IPS DF 6.9 (cell line): ENCODE measurements at regions not wholly inside any gene's neighbourhood (a gene's known extent, or its start where the extent isn't known, plus 50 kb on each side); places are given as distances from the start of the nearest gene placed in this dataset.

Experiments
- DNase-seq: peaks from one replicate; pipeline ENCODE4 v3.0.0-alpha.2; 2013; ENCODE audit warnings: low read depth, low spot score
- H3K27ac ChIP-seq: one replicate; pipeline ENCODE4 v1.5.1; 2013; ENCODE audit warnings: low read length, control low read depth
- H3K27me3 ChIP-seq: 2 replicates; pipeline ENCODE4 v1.6.1; 2013; ENCODE audit warnings: mild to moderate bottlenecking, low read length; ENCODE audit not compliant: control insufficient read depth, insufficient read depth
- H3K36me3 ChIP-seq: 2 replicates; pipeline ENCODE4 v1.6.1; 2013; ENCODE audit warnings: low read length; ENCODE audit not compliant: control insufficient read depth, insufficient read depth
- H3K4me1 ChIP-seq: 2 replicates; pipeline ENCODE4 v1.6.1; 2013; ENCODE audit warnings: low read length; ENCODE audit not compliant: control insufficient read depth, insufficient read depth
- H3K4me3 ChIP-seq: 2 replicates; pipeline ENCODE4 v1.5.1; 2013; ENCODE audit warnings: mild to moderate bottlenecking, low read length
- H3K9me3 ChIP-seq: 2 replicates; pipeline ENCODE4 v1.6.1; 2013; ENCODE audit warnings: low read length, inconsistent platforms; ENCODE audit not compliant: control insufficient read depth, insufficient read depth
- WGBS: extraction: QIAGEN DNeasy Blood & Tissue Kit; methylation state at CpG from one replicate; pipeline ENCODE4 v1.1.7; 2013; ENCODE audit warnings: mixed read lengths, missing lambda C conversion rate; ENCODE audit not compliant: insufficient read length, insufficient coverage; 5-methylcytosine and 5-hydroxymethylcytosine counted together

- Histone ChIP-seq H3K27ac (no peak overlapping the region), H3K9me3 (no peaks in the 10 kb centered on the region), H3K27me3 (no peaks in the 10 kb centered on the region), H3K4me3 (no peak overlapping the region), H3K4me1 (no peaks in the 10 kb centered on the region; the same call in 1 of the 2 replicates), H3K36me3 (no peaks in the 10 kb centered on the region)
- no peak for DNase-seq
- 100% methylated on average over 2 of the region's 9 CpGs for WGBS
Measured at GRCh38 chr1:59142311-59143132, 154.4 kb upstream of the FGGY start.

- H3K4me1 ChIP-seq, result no peaks in the 10 kb centered on the region; the same call in 1 of the 2 replicates
- H3K27me3 ChIP-seq, result no peaks in the 10 kb centered on the region
- no CpG with 5 or more reads among the region's 2 CpGs for WGBS
- no peak overlapping the region for H3K4me3 ChIP-seq
- DNase-seq, result no peak
- H3K9me3 ChIP-seq, result no peaks in the 10 kb centered on the region
- no peaks in the 10 kb centered on the region for H3K36me3 ChIP-seq
- no peak overlapping the region for H3K27ac ChIP-seq
Measured at GRCh38 chr1:59143133-59143487, 153.8 kb upstream of the FGGY start.

- DNase-seq, result no peak
- H3K27me3 ChIP-seq, result no peaks in the 10 kb centered on the region
- no peak overlapping the region for H3K4me3 ChIP-seq
- no peaks in the 10 kb centered on the region; the same call in 1 of the 2 replicates for H3K4me1 ChIP-seq
- no peaks in the 10 kb centered on the region for H3K36me3 ChIP-seq
- no CpG with 5 or more reads among the region's 2 CpGs for WGBS
- H3K9me3 ChIP-seq, result no peaks in the 10 kb centered on the region
- H3K27ac ChIP-seq, result no peak overlapping the region
Measured at GRCh38 chr1:59143811-59144210, 153.1 kb upstream of the FGGY start.

- no peak overlapping the region for H3K27ac ChIP-seq
- no peaks in the 10 kb centered on the region; the same call in 1 of the 2 replicates for H3K4me1 ChIP-seq
- H3K36me3 ChIP-seq, result no peaks in the 10 kb centered on the region
- no peak for DNase-seq
- H3K9me3 ChIP-seq, result no peaks in the 10 kb centered on the region
- WGBS, result no CpG with 5 or more reads among the region's 2 CpGs
- no peak overlapping the region for H3K4me3 ChIP-seq
- no peaks in the 10 kb centered on the region for H3K27me3 ChIP-seq
Measured at GRCh38 chr1:59144959-59145358, 151.9 kb upstream of the FGGY start.

GRCh38 chr1:59146056-59146455, 150.8 kb upstream of the FGGY start:
- DNase-seq, result no peak
- H3K4me3 ChIP-seq, result no peak overlapping the region
- no peaks in the 10 kb centered on the region for H3K36me3 ChIP-seq
- no peaks in the 10 kb centered on the region; the same call in 1 of the 2 replicates for H3K4me1 ChIP-seq
- no peaks in the 10 kb centered on the region for H3K27me3 ChIP-seq
- WGBS, result no CpG with 5 or more reads among the region's 4 CpGs
- no peaks in the 10 kb centered on the region for H3K9me3 ChIP-seq
- no peak overlapping the region for H3K27ac ChIP-seq

- H3K36me3 ChIP-seq, result no peaks in the 10 kb centered on the region
- H3K4me1 ChIP-seq, result no peaks in the 10 kb centered on the region; the same call in 1 of the 2 replicates
- H3K27ac ChIP-seq, result no peak overlapping the region
- WGBS, result no CpG with 5 or more reads among the region's 52 CpGs
- H3K27me3 ChIP-seq, result no peaks in the 10 kb centered on the region
- no peak for DNase-seq
- H3K4me3 ChIP-seq, result peak overlapping the region; percentile 30; the same call in 1 of the 2 replicates
- no peaks in the 10 kb centered on the region for H3K9me3 ChIP-seq
Measured at GRCh38 chr1:59146651-59147358, 150.1 kb upstream of the FGGY start.

GRCh38 chr1:59149435-59149834, 147.5 kb upstream of the FGGY start:
- Histone ChIP-seq H3K27ac (no peak overlapping the region), H3K9me3 (no peaks in the 10 kb centered on the region)

GRCh38 chr1:59150577-59151386, 146.1 kb upstream of the FGGY start:
- no peak for DNase-seq
- Histone ChIP-seq H3K27ac (no peak overlapping the region), H3K27me3 (no peaks in the 10 kb centered on the region), H3K4me3 (no peak overlapping the region), H3K9me3 (no peaks in the 10 kb centered on the region), H3K4me1 (peaks cover 2% of the 10 kb centered on the region; the same call in 1 of the 2 replicates), H3K36me3 (no peaks in the 10 kb centered on the region)
- WGBS, result no CpG with 5 or more reads among the region's 4 CpGs

More at GRCh38 chr1:59149435-59149834, 147.5 kb upstream of the FGGY start:
- no peak overlapping the region for H3K4me3 ChIP-seq
- H3K36me3 ChIP-seq, result no peaks in the 10 kb centered on the region
- no CpG with 5 or more reads among the region's 5 CpGs for WGBS
- no peak for DNase-seq
- H3K4me1 ChIP-seq, result peaks cover 2% of the 10 kb centered on the region; the same call in 1 of the 2 replicates
- H3K27me3 ChIP-seq, result no peaks in the 10 kb centered on the region

- WGBS, result no CpG with 5 or more reads among the region's 4 CpGs
- H3K4me1 ChIP-seq, result peaks cover 2% of the 10 kb centered on the region; the same call in 1 of the 2 replicates
- no peaks in the 10 kb centered on the region for H3K9me3 ChIP-seq
- H3K4me3 ChIP-seq, result no peak overlapping the region
- H3K36me3 ChIP-seq, result no peaks in the 10 kb centered on the region
- no peaks in the 10 kb centered on the region for H3K27me3 ChIP-seq
- no peak overlapping the region for H3K27ac ChIP-seq
- no peak for DNase-seq
Measured at GRCh38 chr1:59151387-59151761, 145.5 kb upstream of the FGGY start.

GRCh38 chr1:59151860-59152259, 145.0 kb upstream of the FGGY start:
- no peak overlapping the region for H3K27ac ChIP-seq
- WGBS, result no CpG with 5 or more reads among the region's 1 CpG
- no peaks in the 10 kb centered on the region for H3K36me3 ChIP-seq
- no peaks in the 10 kb centered on the region for H3K27me3 ChIP-seq
- H3K9me3 ChIP-seq, result no peaks in the 10 kb centered on the region
- no peak overlapping the region for H3K4me3 ChIP-seq
- no peak for DNase-seq
- peaks cover 5% of the 10 kb centered on the region for H3K4me1 ChIP-seq
